GM18867 (cell line): ENCODE measurements at regions not wholly inside any gene's neighbourhood (a gene's known extent, or its start where the extent isn't known, plus 50 kb on each side); places are given as distances from the start of the nearest gene placed in this dataset.

Source experiments
- ATAC-seq: cut with Tn5 transposase; IDR thresholded peaks from one replicate; pipeline ENCODE4 v1.9.1; 2021; ENCODE audit warnings: mild to moderate bottlenecking, moderate library complexity; ENCODE audit not compliant: unreplicated experiment

DNA sequence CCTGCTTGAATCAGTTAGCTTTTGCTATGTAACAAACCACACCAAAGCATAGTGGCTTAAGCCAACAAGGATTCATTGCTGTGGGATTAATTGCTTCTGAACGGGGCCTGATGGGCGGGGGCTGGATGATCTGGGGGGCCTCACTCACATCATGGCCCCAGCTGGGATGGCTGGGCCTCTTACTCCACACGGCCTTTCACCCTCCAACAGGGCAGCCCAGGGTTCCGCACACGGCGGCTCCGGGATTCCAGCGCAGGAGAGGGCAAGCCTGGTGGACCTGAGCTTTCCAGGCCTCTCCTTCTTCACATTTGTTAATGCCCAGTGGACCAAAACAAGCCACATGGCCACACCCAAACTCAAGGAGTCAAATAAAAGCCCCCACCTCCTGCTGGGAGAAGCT lies 86.3 kb upstream of the PHLPP1 start:
- ATAC-seq = no peak

DNA sequence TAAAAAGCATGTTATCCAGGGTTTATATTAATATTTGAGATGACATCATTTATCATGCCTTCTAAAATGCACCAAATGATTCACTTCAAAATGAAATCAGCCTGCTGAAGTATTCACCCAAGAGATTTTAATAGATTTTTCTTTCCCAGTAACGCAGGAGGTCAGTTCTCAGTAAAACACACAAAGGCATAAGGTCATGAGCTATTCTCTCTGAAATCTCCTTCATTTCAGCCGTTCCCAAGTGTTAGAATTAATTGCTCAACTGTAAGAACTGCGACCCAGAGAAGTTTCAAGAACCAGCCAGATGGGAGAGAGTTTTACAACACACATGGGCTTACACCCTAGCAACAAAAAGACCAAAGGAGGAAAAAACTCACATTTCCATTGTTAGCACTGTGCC lies 84.2 kb upstream of the PHLPP1 start:
- ATAC-seq = no peak

DNA sequence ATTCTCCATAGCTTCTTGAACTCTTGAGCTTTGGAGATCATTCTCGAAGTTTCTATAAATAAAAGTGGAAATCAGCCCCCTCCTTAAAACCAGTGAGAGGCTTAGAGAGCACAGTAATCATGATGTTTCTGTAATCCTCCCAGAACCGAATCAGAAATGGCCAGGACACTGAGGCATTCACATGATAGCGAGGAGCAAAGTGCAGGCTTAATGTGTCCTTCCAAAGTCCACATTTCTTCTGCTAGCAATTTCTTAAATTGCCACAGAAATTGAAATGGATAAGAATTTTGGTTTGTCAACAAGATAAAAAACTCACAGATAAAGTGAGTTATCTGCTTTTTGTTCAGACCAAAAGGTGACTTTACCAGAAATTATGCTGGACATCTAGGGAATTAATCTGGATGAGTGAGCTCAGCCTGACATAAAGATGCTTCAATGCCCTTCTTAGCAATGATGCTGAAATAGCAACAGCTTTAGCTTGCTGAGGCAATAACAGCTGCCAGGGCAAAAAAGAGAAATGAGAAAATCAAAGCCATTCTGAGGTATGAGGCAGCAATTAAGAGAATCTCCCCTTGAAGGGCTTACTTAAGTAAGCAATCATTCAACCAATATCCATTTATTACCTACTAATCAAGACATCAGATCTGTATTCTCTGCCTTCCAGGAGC lies 82.4 kb upstream of the PHLPP1 start:
- ATAC-seq = no peak

DNA sequence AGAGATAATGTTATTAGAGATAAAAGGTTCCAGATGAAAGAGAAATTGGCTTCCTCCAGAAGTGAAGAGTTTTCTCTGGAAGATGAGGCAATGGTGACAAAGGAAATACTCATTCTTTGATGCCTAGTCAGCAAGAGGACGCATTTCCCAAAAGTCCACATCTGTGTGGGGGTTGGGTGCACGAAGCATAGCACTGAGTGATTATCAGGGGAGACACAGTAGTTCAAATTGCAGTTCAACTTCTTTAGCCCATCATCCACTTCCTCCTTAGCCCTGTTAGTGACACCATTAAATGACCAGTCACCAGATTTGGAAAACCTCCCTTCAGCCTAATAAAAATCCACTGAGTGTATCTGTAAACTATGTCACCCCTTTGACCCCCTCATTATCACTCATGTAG lies 80.9 kb upstream of the PHLPP1 start:
- ATAC-seq = no peak

DNA sequence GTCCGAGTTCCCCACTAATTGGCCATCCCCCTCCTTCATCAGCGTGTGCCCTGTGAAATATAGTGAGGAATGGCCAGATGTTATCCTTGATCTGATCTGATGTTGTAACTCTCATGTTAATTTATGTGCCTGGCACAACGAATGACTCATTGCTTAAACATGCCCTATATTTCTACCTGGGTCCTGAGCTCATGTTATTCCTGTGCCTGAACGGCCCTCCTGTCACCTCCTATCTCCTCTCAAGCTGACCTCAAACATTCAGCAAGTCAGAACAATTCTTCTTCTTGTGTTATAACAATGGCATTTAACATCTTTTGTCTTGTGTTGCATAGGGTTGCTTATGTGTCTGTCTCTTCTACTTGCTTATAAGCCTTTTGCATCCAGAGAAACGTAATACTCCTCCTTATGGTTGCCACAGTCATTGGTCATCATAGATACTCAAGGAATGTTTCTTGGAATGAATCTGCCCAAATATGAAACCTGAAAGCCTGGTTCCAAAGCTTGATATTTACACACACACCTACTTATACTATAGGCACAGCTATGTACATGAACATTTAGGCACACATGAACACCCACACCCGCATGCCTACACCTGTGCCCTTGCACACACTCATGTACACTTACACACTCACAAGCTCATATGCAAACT lies 80.2 kb upstream of the PHLPP1 start:
- ATAC-seq = no peak

DNA sequence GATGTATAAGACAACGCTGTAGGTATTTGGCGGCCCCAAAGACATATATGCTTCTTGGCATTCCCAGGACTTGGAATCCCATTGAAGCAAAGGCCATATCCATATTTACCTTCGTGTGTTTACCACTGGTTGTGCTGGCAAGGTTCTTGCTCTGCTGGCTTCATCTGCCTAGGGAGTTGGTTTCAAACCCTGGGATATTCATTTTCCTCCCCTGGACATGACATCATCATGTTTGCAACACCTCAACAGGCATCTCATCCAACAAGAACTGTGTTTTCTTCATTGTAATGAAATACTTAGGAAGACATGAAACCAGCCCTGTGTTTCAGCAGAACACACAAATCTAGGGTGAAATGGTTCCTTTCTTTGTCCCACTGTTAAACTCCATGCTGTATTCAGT lies 77.9 kb upstream of the PHLPP1 start:
- no peak for ATAC-seq

DNA sequence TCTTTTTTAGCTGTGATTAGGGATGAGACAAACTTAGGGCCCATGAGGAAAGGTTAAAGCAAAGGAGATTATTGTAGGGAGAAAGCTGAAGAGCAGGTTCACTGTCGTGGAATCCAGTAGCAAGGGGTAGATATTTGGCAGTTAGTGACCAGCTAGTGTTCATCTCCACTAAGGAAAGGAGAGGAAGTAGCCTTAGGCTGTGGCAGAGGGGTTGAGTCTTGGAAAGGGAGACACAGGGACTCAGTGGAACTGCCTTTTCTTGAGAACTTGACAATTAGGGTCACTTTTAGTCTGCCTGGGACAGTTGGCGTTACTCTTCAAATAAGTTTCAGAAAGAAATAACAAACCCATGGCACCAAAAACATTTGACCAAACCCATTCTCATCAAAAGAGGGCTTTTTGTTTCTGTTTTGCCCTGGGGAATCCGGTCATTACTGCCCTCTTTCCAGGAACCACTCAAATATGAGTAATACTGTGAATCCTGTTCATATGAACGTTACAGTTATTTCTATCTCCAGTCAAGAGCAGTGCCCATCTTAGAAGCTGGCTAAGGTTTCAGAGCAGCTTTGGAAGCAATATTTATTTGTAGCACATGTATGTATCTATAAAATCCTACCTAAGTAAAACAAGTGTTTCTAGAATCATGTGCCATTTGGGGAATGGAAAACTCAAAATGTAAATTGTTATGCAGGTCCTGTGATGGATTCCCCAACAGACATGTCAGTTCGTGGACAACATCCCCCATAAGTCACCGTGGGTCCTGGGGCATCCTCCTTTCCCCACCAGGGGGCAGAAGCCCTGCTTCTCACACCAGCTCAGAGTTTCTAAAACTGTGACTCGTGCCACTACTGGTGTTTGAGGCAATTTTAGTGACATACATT lies 77.3 kb upstream of the PHLPP1 start:
- ATAC-seq = peak; percentile 81

DNA sequence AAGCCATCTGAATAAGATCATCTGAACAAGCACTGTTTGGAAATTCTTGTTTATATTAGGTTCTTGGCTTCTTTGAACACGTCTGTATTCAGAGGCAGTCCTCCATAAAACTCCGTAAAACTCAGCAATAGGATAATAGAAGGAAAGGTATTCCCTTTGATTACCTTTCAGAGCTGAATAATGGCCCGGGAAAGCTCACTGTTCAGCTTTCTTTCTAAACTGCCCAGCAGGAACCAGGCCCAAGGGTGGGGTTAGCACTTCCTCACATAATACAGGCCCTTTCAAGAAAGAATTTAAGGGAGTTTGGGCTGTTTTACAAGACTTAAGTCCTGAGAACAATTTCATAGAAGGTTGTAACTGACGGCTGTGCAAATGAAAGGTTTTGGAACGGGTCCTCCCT lies 72.2 kb upstream of the PHLPP1 start:
- no peak for ATAC-seq

DNA sequence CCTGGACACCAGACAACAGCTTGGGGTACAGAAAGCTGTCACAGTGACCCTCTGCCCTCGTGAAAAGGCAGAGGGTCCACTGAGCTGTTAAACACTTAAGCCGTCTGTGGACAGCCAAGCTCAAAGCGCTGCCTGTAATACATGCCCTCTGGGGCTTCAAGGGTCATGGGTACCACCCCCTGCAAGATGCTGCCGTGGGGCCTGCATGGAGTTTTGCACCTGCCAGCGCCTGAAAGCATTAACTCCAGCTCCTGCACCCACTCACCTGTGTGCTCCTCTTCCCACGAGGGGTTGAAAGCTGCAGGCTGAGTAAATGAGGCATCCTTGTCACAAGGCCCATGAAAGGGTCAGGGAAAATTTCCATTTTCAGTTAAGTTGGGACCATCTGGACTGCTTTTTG lies 70.6 kb upstream of the PHLPP1 start:
- no peak for ATAC-seq

DNA sequence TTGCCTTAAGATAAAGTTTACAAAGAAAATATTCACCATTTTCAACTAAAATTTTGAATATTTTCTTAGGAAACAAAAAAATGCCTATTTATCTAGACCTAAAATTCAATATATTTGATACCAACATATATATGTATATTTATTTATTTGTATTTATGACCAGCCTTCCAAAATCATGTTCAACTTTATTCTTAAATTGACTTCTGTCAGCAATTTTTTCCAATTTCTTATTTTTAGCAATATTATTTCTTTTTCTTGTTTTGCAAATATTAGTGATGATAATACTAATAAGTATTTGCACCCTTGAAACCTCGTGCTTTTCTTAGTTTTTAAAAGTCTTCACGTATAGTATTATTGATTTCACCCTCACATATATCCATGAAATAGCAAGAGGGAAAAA lies 68.2 kb upstream of the PHLPP1 start:
- no peak for ATAC-seq

DNA sequence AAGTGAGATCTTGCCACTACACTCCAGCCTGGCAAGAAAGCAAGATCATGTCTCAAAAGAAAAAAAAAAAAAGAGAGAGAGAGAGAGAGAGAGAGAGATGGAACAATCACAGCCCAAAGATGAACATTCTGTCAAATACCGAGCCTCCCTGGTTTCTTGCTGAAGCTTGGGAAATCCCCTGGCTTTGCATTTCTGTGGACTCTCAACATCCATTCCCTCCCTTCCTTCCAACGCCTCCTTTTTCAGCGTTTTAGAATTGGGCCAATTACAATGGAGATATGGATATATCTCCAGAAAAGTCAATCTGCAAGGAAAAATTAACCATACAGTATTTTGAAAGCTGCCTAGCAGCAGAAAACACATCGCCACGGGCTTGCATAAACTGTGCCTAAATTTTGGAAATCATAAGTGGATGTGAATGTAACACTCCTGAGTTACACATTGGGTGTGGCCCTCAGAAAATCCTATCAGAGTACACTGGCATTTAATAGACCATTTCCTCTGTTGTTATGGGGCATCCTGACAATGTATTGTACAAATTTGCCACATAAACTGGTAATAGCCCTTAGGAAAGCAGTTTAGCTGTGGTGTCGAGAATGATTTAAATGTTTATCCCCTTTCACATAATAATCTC lies 67.2 kb upstream of the PHLPP1 start:
- ATAC-seq = no peak

DNA sequence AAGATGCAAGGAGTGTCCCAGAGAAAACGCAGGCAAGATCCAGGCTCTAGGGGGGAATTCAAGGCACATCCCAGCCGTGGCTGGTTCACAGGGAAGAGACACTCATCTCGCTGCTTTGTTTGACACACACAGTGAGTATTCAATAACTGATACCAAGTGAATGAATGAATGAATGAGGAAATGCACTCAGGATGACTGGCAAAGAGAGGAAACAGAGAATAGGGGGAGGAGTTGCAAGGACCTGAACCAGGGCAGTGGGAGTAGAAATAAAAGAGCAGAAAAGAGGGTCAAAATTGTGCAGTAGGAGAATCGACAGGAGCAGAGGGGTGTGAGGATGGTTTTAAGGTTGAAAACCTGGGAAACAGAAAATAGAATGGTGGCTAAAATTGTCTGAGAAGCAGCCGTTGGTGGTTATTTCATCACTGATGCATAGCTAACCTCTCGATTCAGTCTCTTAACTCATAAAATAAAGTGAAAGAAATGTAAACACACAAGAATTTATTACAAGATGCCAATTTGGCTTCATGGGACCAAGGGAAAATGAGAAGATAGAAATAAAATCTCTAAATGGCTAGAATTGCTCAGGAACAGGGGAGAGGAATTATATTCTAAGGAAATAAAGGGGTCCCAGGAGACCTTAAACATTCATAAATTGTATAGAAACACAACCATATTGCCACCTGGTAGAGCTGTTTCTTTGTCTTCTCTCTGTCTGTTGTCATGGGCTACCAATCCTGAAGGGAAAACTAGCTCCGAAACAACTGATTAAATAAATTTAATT lies 63.9 kb upstream of the PHLPP1 start:
- ATAC-seq = peak; percentile 18

DNA sequence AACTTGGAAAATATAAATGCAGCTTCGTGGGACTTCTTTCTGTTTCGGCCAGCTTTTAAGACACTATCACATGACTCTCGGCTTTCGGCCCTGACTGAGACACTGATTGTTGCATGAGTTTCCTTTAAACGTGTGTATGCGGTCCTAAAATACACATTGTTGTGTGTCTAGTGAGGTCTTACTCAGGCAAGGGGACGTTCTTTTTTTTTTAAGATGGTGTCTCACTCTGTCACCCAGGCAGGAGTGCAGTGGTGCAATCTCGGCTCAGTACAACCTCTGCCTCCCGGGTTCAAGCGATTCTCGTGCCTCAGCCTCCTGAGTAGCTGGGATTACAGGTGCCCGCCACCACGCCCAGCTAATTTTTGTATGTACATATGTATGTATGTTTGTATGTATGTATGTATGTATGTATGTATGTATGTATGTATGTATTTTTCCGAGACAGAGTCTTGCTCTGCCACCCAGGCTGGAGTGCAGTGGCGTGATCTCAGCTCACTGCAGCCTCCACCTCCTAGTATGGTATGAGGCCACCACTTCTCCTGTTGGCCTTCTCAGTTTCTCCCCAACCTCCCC lies 63.2 kb upstream of the PHLPP1 start:
- ATAC-seq = peak; percentile 79

DNA sequence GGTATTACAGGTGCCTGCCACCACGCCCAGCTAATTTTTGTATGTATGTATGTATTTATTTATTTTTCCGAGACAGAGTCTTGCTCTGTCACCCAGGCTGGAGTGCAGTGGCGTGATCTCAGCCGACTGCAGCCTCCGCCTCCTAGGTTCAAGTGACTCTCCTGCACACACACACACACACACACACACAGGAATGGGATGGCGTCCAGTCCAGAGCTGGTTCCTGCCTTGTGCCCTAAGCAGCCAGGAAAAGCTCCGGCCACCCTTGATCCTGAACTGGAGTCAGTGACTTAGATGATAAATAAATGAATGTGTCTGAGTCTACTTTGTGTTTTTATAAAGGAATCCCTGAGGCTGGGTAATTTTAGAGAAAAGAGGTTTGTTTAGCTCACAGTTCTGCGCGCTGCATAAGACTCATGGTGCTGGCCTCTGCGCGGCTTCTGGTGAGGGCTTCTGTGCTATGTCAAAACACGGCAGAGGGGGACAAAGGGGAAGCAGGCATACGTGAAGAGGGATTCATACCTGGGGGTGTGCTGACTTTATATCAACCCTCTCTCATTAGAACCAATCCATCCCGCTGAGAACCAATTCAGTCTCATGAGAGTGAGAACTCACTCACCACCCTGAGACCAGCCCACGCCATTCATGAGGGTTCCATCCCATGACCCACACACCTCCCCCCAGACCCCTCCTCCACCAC lies 59.7 kb upstream of the PHLPP1 start:
- ATAC-seq = no peak

DNA sequence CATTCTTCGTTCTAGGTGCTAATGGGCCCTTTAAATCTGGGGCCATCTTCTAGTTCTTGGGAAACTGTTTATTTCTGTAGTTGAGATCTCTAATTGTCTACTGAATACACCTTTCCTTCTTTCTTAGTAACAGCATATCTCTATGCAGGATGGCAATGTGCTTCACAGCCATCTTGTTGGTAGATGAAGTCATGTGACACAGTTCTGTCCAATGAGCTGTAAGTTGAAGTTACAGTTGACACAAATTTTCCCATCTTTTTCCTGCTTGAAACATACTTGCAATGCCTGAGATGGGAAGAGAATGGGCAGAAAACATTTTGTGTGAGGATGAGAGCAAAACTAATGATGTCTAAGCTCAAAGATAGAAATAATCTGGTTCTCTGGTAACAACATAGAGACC lies 57.3 kb upstream of the PHLPP1 start:
- no peak for ATAC-seq

DNA sequence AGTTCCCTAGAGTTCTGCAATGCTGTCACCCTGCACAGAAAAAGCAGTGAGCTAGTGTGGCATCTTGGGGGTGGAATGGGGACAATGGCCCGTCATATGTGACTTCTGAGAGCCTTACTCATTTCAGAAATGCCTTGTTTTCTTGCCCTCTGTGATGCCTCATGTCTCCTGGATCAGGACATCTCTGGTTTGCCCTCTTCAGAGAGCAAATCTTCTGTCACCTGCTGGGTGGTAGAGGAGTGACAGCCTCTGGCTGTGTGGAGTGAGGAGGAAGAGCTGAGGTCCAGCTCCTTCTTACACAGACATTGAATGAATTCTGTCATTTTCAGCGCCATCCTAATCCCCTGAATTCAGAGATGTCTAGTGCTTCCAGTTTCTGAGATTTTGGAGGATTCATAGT lies 55.6 kb upstream of the PHLPP1 start:
- no peak for ATAC-seq

DNA sequence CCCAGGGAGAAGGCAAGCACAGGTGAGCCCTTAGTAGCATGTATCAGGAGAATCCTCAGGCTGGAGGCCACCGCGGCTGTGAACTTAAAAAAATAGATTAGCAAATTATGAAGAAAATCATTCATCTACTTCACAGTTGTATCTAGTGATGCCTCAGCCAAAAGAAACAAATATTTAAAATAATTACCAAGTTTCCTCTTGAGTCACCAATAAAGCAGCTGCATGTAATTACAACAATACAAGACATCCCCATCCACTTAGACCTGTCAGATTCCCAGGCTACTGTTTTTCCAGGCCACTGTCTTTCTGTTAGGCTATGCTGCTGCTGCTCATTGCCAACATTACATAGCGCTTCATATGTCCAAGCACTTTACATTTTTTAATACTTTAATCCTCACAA lies 54.6 kb upstream of the PHLPP1 start:
- no peak for ATAC-seq

DNA sequence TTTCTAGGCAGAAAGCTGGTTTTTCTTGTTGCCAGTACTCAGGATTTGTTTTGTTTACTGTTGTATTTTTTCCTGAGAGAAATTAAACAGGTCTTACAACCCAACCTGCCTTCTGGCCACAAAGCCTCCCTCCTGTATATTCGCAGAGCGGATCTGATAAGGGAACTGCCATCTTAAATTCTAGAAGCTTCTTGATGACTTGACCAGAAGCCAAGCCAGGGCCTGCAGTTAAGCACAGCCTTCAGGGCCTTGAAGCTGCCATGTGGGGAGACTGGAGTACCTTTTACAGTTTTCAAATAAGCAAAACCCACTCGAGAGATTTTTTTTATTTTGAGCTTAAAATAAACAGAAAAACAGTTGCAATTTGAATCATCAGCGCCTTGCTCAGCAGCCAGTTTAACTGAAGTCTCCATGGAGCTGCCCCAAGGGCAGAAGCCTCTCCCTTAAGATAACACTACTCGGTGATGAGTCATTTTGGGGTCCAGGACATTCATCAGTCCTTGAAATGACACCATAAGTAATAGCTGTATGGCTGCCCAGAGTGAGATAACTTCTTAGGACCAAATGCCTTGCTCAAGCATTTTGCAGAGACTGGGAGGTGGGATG lies 51.5 kb upstream of the PHLPP1 start:
- ATAC-seq = peak; percentile 86

DNA sequence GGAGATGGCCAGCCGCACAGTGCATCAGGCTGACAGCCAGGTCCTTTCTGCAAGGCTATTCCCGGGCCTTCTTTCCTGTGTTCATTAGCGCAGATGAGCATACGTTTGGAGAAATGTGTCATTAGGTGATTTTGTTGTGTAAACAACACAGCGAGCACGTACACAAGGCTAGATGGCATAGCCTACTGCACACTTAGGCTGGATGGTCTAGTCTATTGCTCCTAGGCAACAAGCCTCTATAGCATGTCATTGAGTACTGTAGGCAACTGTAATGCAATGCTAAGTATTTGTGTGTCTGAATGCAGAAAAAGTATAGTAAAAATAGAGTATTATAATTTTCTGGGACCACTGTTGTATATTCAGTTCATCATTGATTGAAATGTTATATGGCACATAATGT lies 50.9 kb upstream of the PHLPP1 start:
- no peak for ATAC-seq
